OCI-LY1 (cell line): ENCODE measurements at regions not wholly inside any gene's neighbourhood (a gene's known extent, or its start where the extent isn't known, plus 50 kb on each side); places are given as distances from the start of the nearest gene placed in this dataset.

Experiments
- CTCF ChIP-seq: fragments of 200-600 bp; sonication (generic), shearing (Covaris generic); IDR thresholded peaks from 2 replicates; pipeline ENCODE4 v1.5.1; 2017; ENCODE audit warnings: mild to moderate bottlenecking, antibody characterized with exemption, low read length, moderate library complexity, mixed read lengths
- EZH2 ChIP-seq: fragments of 200-600 bp; sonication (generic), shearing (Covaris generic); IDR thresholded peaks from 2 replicates; pipeline ENCODE4 v1.8.0; 2017; ENCODE audit warnings: borderline replicate concordance, mixed run types, mild to moderate bottlenecking, antibody characterized with exemption, low read length, moderate library complexity, mixed read lengths

- TF ChIP-seq CTCF (no peak), EZH2 (no peak)
Observed at GRCh38 chr6:163831736-163832135, 417.2 kb downstream of the QKI start.
